GM21367 (cell line): ENCODE measurements at regions not wholly inside any gene's neighbourhood (a gene's known extent, or its start where the extent isn't known, plus 50 kb on each side); places are given as distances from the start of the nearest gene placed in this dataset.
"Not testable (repeated sequence)": the region's sequence is repeated elsewhere in the genome, so short reads cannot be mapped to it uniquely, and the experiment has no call there.

Experiments
- ATAC-seq: cut with Tn5 transposase; IDR thresholded peaks from one replicate; pipeline ENCODE4 v1.9.1; 2021; ENCODE audit not compliant: unreplicated experiment

DNA sequence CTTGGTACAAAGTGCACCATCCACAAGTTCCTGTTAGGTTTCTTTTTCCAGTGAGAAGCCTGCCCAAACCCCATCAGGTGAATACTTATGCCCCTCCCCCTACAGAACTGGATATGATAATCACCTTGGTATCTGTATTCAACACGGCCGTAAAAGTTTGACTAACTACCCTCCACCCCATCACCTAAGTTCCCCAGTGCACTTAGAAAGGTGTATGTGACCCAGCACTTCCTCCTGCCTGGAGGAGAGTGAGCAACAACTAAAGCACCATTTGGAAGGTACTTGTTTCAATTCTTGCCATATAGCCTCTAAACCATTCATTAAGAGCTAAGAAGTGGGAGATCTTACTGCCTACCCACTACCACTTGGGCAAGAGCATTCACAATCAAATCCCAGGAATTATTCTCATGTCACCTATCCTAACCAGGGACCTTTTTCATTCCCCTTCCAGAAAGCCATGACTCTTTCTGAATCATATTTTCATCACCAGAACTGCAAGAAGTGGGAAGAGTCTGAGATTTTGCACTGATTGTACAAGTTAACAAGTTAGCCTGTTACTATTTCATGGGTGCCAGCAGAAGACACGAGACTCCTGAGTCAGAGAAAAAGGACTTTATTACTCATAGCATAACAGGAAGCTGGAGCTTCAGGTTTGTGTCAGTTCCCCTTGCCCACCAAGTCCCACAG, 53.5 kb upstream of the NDUFV2 start:
- ATAC-seq = no peak

DNA sequence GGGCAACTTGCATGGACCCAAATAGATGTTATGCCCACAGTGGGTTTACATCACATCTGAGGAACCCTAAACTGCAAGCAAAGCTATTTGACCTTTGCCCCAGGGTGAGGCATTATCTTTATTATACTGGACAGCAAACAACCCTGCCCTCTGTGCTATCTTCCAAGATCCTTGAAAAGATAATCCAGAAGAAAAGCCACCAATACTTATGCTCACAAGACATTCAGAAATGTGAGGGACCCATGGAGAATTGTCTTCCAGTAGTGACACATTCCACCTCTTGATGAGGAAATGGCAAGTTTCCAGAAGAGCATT, 53.0 kb upstream of the NDUFV2 start:
- ATAC-seq = no peak

DNA sequence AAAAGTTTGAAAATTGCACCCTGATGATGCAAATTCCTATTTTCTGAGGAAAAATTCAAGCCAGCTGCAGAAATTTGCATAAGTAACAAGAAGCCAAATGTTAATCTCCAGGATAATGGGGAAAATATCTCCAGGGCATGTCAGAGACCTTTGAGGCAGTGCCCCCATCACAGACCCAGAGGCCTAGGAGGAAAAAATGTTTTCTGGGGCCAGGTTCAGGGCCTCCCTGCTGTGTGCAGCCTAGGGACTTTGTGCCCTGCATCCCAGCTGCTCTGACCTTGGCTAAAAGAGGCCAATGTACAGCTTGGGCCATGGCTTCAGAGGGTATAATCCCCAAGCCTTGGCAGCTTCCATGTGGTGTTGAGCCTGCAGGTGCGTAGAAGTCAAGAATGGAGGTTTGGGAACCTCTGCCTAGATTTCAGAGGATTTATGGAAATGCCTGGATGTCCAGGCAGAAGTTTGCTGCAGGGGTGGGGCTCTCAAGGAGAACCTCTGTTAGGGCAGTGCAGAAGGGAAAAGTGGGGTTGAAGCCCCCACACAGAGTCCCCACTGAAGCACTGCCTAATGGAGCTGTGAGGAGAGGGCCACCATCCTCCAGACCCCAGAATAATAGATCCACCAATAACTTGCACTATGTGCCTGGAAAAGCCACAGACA, 51.7 kb upstream of the NDUFV2 start:
- not testable (repeated sequence) for ATAC-seq
